ENCODE measurements at regions not wholly inside any gene's neighbourhood (a gene's known extent, or its start where the extent isn't known, plus 50 kb on each side); places are given as distances from the start of the nearest gene placed in this dataset.
"Not testable (repeated sequence)": the region's sequence is repeated elsewhere in the genome, so short reads cannot be mapped to it uniquely, and the experiment has no call there.

DNA sequence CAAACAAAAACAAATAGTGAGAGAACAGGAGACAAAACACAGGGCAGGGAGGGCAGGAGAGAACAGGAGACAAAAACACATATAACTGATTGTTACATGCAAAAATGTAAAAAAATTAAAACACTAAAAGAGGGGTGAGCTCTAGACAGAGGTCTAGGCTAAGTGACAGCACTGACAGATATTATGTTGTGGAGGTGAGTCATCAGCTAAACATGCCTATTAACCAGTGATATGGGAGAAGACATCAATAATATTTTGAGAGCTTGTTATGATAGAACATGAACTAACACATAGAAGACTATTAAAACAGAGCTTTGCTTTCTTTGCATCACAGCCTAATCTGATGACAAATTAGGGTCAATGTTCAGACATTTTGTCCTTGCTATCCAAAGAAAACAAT, 972.7 kb downstream of the PRIM2 start:
- H3F3A ChIP-seq (replicated peaks; ENCODE audit: insufficient read depth), result no peaks in the 10 kb centered on the region
- H4K20me1 ChIP-seq (ENCODE audit: insufficient read depth), result no peaks in the 10 kb centered on the region
- H3K9me2 ChIP-seq, result no peaks in the 10 kb centered on the region
- no peaks in the 10 kb centered on the region for H3K36me3 ChIP-seq (replicated peaks in 1 of 2; ENCODE audit: control insufficient read depth in 1 of 2, insufficient read depth in 2 of 2, low read length in 1 of 2)
- no peaks in the 10 kb centered on the region for H3K79me2 ChIP-seq (ENCODE audit: insufficient read depth)
- no peaks in the 10 kb centered on the region for H3K27me3 ChIP-seq (ENCODE audit: insufficient read depth)
- H2AFZ ChIP-seq (ENCODE audit: low read depth), result no peak overlapping the region
- POLR2A ChIA-PET, result no interaction called here
- TF ChIP-seq FOSL2 (IDR thresholded peaks at IDR 0.05; ENCODE audit: borderline replicate concordance, low read depth) (no peak), RAD21 (IDR thresholded peaks at IDR 0.05; ENCODE audit: low read length) (no peak), FOXM1 (IDR thresholded peaks at IDR 0.05; ENCODE audit: low read depth) (no peak), TEAD4 (IDR thresholded peaks at IDR 0.05; ENCODE audit: borderline replicate concordance, insufficient read depth) (no peak), MXI1 (IDR thresholded peaks at IDR 0.05; ENCODE audit: low read depth, low read length) (no peak)
- TF ChIP-seq, protein P1, sequence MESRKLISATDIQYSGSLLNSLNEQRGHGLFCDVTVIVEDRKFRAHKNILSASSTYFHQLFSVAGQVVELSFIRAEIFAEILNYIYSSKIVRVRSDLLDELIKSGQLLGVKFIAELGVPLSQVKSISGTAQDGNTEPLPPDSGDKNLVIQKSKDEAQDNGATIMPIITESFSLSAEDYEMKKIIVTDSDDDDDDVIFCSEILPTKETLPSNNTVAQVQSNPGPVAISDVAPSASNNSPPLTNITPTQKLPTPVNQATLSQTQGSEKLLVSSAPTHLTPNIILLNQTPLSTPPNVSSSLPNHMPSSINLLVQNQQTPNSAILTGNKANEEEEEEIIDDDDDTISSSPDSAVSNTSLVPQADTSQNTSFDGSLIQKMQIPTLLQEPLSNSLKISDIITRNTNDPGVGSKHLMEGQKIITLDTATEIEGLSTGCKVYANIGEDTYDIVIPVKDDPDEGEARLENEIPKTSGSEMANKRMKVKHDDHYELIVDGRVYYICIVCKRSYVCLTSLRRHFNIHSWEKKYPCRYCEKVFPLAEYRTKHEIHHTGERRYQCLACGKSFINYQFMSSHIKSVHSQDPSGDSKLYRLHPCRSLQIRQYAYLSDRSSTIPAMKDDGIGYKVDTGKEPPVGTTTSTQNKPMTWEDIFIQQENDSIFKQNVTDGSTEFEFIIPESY (IDR thresholded peaks at IDR 0.05; ENCODE audit: borderline replicate concordance, low read depth), result no peak
- H3K9me3 ChIP-seq, result no peaks in the 10 kb centered on the region
- CTCF ChIA-PET, result no interaction called here
- no peak overlapping the region for H3K4me3 ChIP-seq (ENCODE audit: low read depth in 2 of 2, low read length in 1 of 2)
- H3K27ac ChIP-seq (ENCODE audit: low read depth in 2 of 2, low read length in 1 of 2), result no peak overlapping the region
- DNase-seq, result no peak
- no peak overlapping the region for H3K4me2 ChIP-seq
- no peak overlapping the region for H3K9ac ChIP-seq
- no peaks in the 10 kb centered on the region for H3K4me1 ChIP-seq (ENCODE audit: control insufficient read depth in 1 of 2, insufficient read depth in 2 of 2, low read depth in 1 of 2, low read length in 1 of 2)

DNA sequence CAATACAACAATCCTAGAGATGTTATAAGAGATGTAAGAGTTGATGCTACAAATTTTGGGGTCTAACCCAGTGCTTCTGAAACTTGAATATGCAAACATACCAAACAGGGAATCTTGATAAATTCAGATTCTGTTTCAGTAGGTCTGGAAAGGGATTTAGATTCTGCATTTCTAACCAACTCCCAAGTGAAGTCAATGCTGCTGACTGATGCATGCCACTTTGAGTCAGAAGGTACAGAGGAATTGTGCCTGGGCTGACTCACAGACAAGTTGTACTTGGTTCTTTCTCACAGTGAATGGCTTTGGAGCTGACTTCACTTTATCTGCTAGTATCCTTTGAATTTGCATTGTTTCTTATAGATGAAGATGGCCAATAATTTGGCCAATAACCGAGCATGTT, 973.9 kb downstream of the PRIM2 start:
- H3K79me2 ChIP-seq (ENCODE audit: insufficient read depth); H3K4me1 ChIP-seq (ENCODE audit: control insufficient read depth in 1 of 2, insufficient read depth in 2 of 2, low read depth in 1 of 2, low read length in 1 of 2); H3K27ac ChIP-seq (ENCODE audit: low read depth in 2 of 2, low read length in 1 of 2); POLR2A ChIA-PET; H3F3A ChIP-seq (replicated peaks; ENCODE audit: insufficient read depth); H4K20me1 ChIP-seq (ENCODE audit: insufficient read depth); H3K27me3 ChIP-seq (ENCODE audit: insufficient read depth); DNase-seq; CTCF ChIA-PET; H3K9me2 ChIP-seq; H3K9ac ChIP-seq; H3K4me2 ChIP-seq; H3K36me3 ChIP-seq (replicated peaks in 1 of 2; ENCODE audit: control insufficient read depth in 1 of 2, insufficient read depth in 2 of 2, low read length in 1 of 2); H3K4me3 ChIP-seq (ENCODE audit: low read depth in 2 of 2, low read length in 1 of 2); H3K9me3 ChIP-seq; H2AFZ ChIP-seq (ENCODE audit: low read depth): not testable (repeated sequence)
- 0% methylated on average over 1 of the region's 1 CpG for WGBS (ENCODE audit: low lambda C conversion rate)

DNA sequence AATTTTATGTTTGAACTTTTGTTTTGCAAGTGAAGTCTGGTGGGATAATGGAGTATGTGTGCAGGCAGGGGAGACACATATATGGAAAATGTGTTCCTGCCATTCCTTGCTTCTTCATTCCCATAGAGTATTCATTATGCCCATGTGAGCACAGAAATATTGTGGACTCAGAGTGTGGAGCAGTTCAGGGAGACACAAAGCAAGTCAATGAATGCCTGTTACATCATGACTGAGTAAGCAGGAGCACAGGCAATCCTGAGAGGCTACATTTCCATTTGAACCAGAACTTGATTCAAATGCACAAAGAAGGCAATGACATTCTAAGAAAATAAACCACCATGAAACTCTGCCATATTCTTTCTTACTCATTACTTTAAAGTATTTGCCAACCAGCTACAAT, 990.5 kb downstream of the PRIM2 start:
- H3K4me1 ChIP-seq (ENCODE audit: control insufficient read depth in 1 of 2, insufficient read depth in 2 of 2, low read depth in 1 of 2, low read length in 1 of 2); DNase-seq; POLR2A ChIA-PET; H3K27me3 ChIP-seq (ENCODE audit: insufficient read depth); H3K4me2 ChIP-seq; H3K9me3 ChIP-seq; H3K79me2 ChIP-seq (ENCODE audit: insufficient read depth); H3F3A ChIP-seq (replicated peaks; ENCODE audit: insufficient read depth); CTCF ChIA-PET; H4K20me1 ChIP-seq (ENCODE audit: insufficient read depth); H3K9me2 ChIP-seq; H3K27ac ChIP-seq (ENCODE audit: low read depth in 2 of 2, low read length in 1 of 2); H2AFZ ChIP-seq (ENCODE audit: low read depth); H3K9ac ChIP-seq; H3K4me3 ChIP-seq (ENCODE audit: low read depth in 2 of 2, low read length in 1 of 2); H3K36me3 ChIP-seq (replicated peaks in 1 of 2; ENCODE audit: control insufficient read depth in 1 of 2, insufficient read depth in 2 of 2, low read length in 1 of 2): not testable (repeated sequence)

DNA sequence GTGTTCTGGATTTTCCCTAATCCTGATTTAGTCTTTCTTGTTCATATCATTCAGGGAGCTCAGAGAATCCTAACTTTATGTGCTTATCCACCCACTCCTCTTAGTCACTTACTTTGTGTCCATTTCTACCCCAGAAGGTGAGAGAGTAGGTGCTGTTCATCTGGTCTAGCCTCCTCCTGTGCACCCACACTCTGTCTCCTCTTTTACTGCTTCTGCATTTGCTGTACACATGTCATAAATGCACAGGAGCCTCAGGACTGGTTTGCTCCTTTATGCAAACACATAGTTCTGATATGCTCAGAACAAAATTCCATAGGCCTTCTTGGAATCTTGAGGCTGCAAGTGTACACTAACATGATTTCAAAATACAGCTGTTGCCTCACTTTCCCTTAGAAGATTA, 1014.7 kb downstream of the PRIM2 start:
- H2AFZ ChIP-seq (ENCODE audit: low read depth); CTCF ChIA-PET; H3K27ac ChIP-seq (ENCODE audit: low read depth in 2 of 2, low read length in 1 of 2); H3K27me3 ChIP-seq (ENCODE audit: insufficient read depth); H3K4me1 ChIP-seq (ENCODE audit: control insufficient read depth in 1 of 2, insufficient read depth in 2 of 2, low read depth in 1 of 2, low read length in 1 of 2); H3K9ac ChIP-seq; POLR2A ChIA-PET; H3K4me2 ChIP-seq; H3K9me3 ChIP-seq; H4K20me1 ChIP-seq (ENCODE audit: insufficient read depth); H3K79me2 ChIP-seq (ENCODE audit: insufficient read depth); H3K36me3 ChIP-seq (replicated peaks in 1 of 2; ENCODE audit: control insufficient read depth in 1 of 2, insufficient read depth in 2 of 2, low read length in 1 of 2); H3F3A ChIP-seq (replicated peaks; ENCODE audit: insufficient read depth); H3K4me3 ChIP-seq (ENCODE audit: low read depth in 2 of 2, low read length in 1 of 2); H3K9me2 ChIP-seq; DNase-seq: not testable (repeated sequence)

DNA sequence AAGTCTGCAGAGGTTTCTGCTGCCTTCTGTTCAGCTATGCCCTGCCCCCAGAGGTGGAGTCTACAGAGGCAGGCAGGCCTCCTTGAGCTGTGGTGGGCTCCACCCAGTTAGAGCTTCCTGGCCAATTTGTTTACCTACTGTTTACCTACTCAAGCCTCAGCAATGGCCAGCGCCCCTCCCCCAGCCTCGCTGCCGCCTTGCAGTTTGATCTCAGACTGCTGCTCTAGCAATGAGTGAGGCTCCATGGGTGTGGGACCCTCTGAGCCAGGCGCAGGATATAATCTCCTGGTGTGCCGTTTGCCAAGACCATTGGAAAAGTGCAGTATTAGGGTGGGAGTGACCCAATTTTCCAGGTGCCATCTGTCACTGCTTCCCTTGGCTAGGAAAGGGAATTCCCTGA, 1024.9 kb downstream of the PRIM2 start:
- H3K27ac ChIP-seq (ENCODE audit: low read depth in 2 of 2, low read length in 1 of 2); H3K4me3 ChIP-seq (ENCODE audit: low read depth in 2 of 2, low read length in 1 of 2); DNase-seq; H3K9me3 ChIP-seq; H3K4me1 ChIP-seq (ENCODE audit: control insufficient read depth in 1 of 2, insufficient read depth in 2 of 2, low read depth in 1 of 2, low read length in 1 of 2); H3K79me2 ChIP-seq (ENCODE audit: insufficient read depth); H3K9ac ChIP-seq; H3K36me3 ChIP-seq (replicated peaks in 1 of 2; ENCODE audit: control insufficient read depth in 1 of 2, insufficient read depth in 2 of 2, low read length in 1 of 2); H3K27me3 ChIP-seq (ENCODE audit: insufficient read depth); H3K4me2 ChIP-seq; H4K20me1 ChIP-seq (ENCODE audit: insufficient read depth); POLR2A ChIA-PET; H2AFZ ChIP-seq (ENCODE audit: low read depth); H3F3A ChIP-seq (replicated peaks; ENCODE audit: insufficient read depth); H3K9me2 ChIP-seq; CTCF ChIA-PET: not testable (repeated sequence)
- WGBS (ENCODE audit: low lambda C conversion rate), result 0% methylated on average over 2 of the region's 5 CpGs

DNA sequence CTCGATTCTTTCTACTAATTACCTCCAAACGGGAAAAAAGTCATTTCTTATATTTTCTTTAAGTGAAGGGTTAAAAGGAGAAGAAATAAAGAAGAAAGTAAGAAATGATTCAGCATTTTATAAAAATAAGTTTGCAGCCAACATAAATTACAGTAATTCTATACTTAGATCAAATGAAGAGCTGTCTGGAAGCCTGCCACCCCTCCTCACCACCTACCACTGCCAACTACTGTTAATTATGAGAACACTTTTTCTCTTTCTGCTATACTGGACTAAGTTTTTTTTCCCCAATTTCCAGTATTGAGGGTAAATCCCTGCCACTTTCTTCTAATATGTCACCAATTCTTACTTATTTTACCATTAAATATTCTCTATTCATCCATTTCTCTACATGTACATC, 1030.1 kb downstream of the PRIM2 start:
- POLR2A ChIA-PET; H3F3A ChIP-seq (replicated peaks; ENCODE audit: insufficient read depth); CTCF ChIA-PET; DNase-seq; H3K9ac ChIP-seq; H3K4me2 ChIP-seq; H3K79me2 ChIP-seq (ENCODE audit: insufficient read depth); H3K9me3 ChIP-seq; H3K4me1 ChIP-seq (ENCODE audit: control insufficient read depth in 1 of 2, insufficient read depth in 2 of 2, low read depth in 1 of 2, low read length in 1 of 2); H3K4me3 ChIP-seq (ENCODE audit: low read depth in 2 of 2, low read length in 1 of 2); H3K27me3 ChIP-seq (ENCODE audit: insufficient read depth); H3K27ac ChIP-seq (ENCODE audit: low read depth in 2 of 2, low read length in 1 of 2); H2AFZ ChIP-seq (ENCODE audit: low read depth); H3K9me2 ChIP-seq; H3K36me3 ChIP-seq (replicated peaks in 1 of 2; ENCODE audit: control insufficient read depth in 1 of 2, insufficient read depth in 2 of 2, low read length in 1 of 2); H4K20me1 ChIP-seq (ENCODE audit: insufficient read depth): not testable (repeated sequence)
- WGBS (ENCODE audit: low lambda C conversion rate), result 0% methylated on average over 2 of the region's 2 CpGs

Data from SK-N-SH (cell line).